ENCODE measurements at regions not wholly inside any gene's neighbourhood (a gene's known extent, or its start where the extent isn't known, plus 50 kb on each side); places are given as distances from the start of the nearest gene placed in this dataset.
A peak's percentile ranks its signal among the peaks of the same experiment; 100 is the strongest.
"Not testable (repeated sequence)": the region's sequence is repeated elsewhere in the genome, so short reads cannot be mapped to it uniquely, and the experiment has no call there.

DNA sequence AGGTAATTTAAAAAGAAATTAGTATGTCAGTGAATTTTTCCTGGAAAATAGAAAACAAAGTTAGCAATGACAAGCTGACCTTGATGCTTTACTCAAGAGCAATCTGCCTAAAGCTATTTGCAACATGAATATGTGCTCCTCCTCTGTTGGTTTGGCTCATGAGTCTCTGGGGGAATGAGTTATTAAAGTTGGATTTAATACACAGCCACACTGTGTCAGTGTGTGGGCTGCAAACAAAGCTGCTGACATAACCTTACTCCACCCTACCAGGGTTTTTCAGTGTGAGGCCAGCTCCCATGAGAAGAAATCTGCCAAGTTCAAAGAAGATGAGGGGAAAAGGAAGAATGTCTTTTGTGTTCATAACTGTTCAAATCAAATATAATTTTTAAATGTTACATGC lies 280.5 kb downstream of the TLL1 start:
- peak; percentile 5 for DNase-seq (ENCODE audit: low spot score)

DNA sequence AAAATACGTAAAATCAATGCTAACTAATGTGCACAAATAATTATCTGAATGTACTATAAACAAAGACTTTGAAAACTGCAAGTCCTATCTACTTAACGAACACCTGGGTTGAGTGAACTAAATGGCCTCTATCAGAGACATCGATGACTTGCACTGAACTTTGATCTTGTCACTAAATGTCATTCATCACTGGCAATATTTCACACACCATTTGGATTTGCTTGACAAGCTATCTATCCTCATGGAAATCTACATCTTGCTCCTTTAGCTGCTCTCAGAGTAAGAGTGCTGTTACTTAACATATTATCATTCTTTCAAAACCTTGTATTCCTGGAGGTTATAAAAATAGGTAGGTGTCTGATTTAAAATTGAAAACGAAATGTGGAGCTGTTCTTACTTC lies 289.3 kb downstream of the TLL1 start:
- no peak for DNase-seq (ENCODE audit: low spot score)

DNA sequence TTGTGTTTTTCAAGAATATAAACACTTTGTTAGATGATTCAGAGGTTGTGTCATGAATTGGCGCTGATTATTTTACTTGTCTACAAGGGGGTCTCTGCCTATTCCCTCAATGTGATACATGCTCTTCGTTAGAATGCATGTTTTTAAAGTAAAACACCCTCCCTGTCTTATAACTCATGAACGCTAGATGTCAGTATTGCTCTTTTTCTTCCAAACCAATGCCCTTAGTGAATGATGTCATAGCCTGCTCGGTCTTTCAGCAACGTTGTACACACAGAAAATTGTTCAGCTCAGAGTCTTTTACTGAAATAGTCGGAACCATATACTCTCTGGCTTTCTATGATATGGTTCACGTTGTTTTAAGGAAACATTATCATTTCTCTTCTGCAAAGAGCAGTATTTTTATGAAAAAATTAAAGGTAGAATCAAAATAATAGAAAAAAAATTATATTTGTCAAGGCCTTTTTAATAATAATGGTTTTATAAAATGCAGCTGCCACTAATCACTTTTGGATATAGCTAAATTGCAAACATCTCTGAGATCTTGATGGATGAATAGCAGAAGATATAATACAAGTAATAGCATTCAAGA lies 292.9 kb downstream of the TLL1 start:
- peak; percentile 78 for DNase-seq (ENCODE audit: low spot score)

GRCh38 chr4:166169111-166169510 lies 296.1 kb downstream of the TLL1 start:
- DNase-seq (ENCODE audit: low spot score), result no peak

GRCh38 chr4:166172619-166173018 lies 299.6 kb downstream of the TLL1 start:
- no peak for DNase-seq (ENCODE audit: low spot score)

GRCh38 chr4:166174717-166175490 lies 301.9 kb downstream of the TLL1 start:
- no peak for DNase-seq (ENCODE audit: low spot score)

GRCh38 chr4:166182145-166182544 lies 309.1 kb downstream of the TLL1 start:
- no peak for DNase-seq (ENCODE audit: low spot score)

GRCh38 chr4:166195101-166195500 lies 322.1 kb downstream of the TLL1 start:
- DNase-seq (ENCODE audit: low spot score), result no peak

DNA sequence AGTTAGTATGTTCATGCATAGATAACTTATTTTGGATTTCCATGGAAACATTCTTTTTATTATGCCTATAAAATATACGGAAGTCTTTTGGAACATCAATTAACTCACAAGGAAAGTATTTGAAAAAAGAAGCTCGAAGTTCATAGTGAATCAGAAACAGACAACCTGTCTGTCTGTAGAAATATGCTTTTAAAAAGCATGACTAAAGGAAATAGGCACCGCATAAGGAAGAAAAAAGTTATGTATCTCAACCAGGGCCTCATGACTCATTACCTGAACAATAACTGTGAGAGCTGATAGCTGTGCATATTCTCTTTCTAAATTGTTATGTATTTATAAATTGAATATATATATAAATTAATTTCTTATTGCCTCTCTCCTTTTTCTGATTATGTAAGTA lies 324.1 kb downstream of the TLL1 start:
- DNase-seq (ENCODE audit: low spot score), result no peak

- no peak for DNase-seq (ENCODE audit: low spot score)
Measured at GRCh38 chr4:166198041-166198440, 325.0 kb downstream of the TLL1 start.

- DNase-seq (ENCODE audit: low spot score), result no peak
Measured at GRCh38 chr4:166198516-166199310, 325.7 kb downstream of the TLL1 start.

DNA sequence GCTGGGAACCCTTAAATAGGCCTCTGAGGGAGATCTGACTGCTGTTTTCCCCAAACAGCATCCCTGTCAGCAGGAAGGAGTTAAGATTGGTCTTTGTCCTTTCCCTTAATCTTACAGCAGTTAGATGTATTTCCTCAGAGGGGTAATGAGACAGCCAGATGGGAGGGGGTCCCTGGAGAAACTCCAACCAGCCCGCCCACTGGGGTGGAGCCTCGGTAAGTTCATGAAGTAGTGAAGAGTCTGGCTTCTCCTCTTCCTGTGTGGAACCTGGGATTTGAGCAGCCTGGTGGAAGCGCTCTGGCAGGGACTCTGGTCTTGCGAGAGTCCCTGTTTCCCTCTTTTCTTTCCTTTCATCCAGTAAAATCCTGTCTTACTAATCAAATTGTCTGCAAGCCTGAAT lies 330.0 kb downstream of the TLL1 start:
- no peak for DNase-seq (ENCODE audit: low spot score)

DNA sequence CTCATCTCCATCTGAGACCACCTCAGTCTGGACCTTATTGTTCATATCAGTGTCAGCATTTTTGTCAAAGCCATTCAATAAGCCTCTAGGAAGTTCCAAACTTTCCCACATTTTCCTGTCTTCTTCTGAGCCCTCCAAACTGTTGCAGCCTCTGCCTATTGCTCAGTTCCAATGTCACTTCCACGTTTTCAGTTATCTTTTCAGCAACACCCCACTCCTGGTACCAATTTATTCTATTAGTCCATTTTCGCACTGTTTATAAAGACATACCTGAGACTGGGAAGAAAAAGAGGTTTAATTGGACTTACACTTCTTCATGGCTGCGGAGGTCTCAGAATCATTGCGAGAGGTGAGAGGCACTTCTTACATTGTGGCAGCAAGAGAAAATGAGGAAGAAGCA lies 339.3 kb downstream of the TLL1 start:
- not testable (repeated sequence) for DNase-seq (ENCODE audit: low spot score)

DNA sequence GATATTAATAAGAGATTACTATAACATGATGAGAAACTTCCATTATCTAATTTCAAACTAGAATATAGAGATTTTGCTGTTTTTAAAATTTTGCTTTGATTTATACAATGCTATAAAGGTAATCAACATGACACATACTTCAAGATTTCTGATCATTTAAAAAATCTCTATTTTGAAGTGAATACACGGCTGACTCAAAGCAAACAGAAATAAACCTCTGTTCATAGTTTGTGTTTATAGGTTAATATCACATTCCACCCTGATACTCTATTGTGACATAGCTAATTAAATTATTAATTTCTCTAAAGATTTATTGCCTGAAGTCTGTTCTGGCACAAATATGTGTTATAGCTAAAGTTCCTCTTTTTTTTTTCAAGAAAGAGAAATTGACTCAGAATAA lies 349.2 kb downstream of the TLL1 start:
- DNase-seq (ENCODE audit: low spot score), result no peak

GRCh38 chr4:166228112-166228511 lies 355.1 kb downstream of the TLL1 start:
- DNase-seq (ENCODE audit: low spot score), result no peak

- DNase-seq (ENCODE audit: low spot score), result no peak
Measured at GRCh38 chr4:166229799-166230198, 356.8 kb downstream of the TLL1 start.

- DNase-seq (ENCODE audit: low spot score), result no peak
Measured at GRCh38 chr4:166230841-166231240, 357.8 kb downstream of the TLL1 start.

- DNase-seq (ENCODE audit: low spot score), result no peak
Measured at GRCh38 chr4:166239354-166239753, 366.3 kb downstream of the TLL1 start.

DNA sequence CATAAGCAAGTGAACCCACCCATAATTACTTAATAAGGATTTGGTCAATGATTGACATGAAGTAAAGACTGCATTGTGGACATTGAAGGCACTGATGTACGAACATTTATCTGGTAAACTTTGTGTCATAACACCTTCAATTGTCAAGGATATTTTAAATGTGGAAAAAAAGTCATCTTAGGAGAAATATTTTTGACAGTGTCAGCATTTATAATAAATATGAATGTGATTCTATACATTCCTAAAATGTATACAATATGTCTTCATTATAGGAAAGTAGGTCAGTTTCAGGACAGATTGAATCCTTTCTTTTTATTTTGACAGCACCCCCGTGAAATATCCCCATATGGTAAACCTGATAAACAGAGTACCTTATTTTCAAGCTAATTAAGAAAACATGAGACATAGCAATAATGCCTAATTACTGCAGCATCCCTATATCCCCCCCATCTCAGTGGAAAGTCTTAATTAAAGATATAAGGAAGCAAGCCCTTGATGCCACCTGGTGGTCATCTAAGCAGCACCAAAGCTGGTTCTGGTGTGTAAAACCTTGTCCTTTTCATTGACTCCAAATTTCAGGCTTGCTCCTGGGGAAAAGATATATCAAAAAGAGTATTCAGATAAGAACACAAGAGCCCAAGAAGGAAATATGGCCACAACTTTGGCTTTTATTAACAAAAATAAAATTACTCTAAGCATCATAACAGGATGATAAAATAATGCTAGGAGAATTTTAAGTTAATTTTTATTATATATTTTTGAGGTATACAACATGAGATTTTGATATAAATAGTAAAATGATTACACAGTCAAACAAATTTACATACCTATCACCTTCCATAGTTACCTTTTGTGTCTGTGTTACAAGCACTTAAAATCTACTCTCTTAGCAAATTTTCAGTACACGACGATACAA lies 379.7 kb downstream of the TLL1 start:
- no peak for DNase-seq (ENCODE audit: low spot score)

DNA sequence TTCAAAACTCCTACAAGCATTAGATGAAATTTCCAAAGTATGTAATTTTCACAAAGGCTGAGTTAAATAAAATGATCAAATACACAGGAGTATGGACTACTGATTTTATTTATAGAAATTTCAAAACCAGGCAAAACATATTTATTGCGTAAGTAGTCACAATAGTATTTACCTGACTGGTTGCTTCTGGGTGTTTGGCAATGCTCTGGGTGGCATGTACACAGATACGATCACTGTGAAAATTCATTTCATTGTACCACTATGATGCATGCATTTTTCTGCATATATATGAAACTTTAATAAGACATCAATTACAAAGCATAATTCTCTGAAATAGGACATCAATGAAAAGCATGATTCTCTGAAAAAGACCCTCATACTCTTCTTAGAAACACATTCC lies 384.2 kb downstream of the TLL1 start:
- no peak for DNase-seq (ENCODE audit: low spot score)

GRCh38 chr4:166257891-166258290 lies 384.9 kb downstream of the TLL1 start:
- DNase-seq (ENCODE audit: low spot score), result no peak

- no peak for DNase-seq (ENCODE audit: low spot score)
Measured at GRCh38 chr4:166259081-166259480, 386.0 kb downstream of the TLL1 start.
